Upper lobe of left lung (tissue), 4 donors: ENCODE measurements at regions not wholly inside any gene's neighbourhood (a gene's known extent, or its start where the extent isn't known, plus 50 kb on each side); places are given as distances from the start of the nearest gene placed in this dataset.

Experiments used
- CTCF ChIP-seq, 6 experiments: fragments of 450-650 bp in 4 of 6; fragments of 200-600 bp in 2 of 6; sonication (generic) in 2 of 6; IDR thresholded peaks; one replicate each; pipeline ENCODE4 v1.5.1; 2016 to 2019; ENCODE audit warnings: antibody characterized with exemption in 6 of 6
- EP300 ChIP-seq, 4 donors: sonication (generic); formaldehyde crosslinking; IDR thresholded peaks; one replicate each; pipeline ENCODE4 v1.5.1; 2017; ENCODE audit warnings: antibody characterized with exemption in 4 of 4, control low read depth in 2 of 4
- POLR2A ChIP-seq, 4 donors: fragments of 450-650 bp; IDR thresholded peaks; one replicate each; pipeline ENCODE4 v1.5.1; 2016 to 2017; ENCODE audit warnings: antibody characterized with exemption in 4 of 4, mild to moderate bottlenecking in 2 of 4
- POLR2AphosphoS5 ChIP-seq, 2 donors: sonication (generic); formaldehyde crosslinking; IDR thresholded peaks; one replicate each; pipeline ENCODE4 v1.5.1; 2017; ENCODE audit warnings: antibody characterized with exemption in 2 of 2

- TF ChIP-seq CTCF (IDR thresholded peaks at IDR 0.05) (no peak), POLR2A (IDR thresholded peaks at IDR 0.05) (no peak), POLR2AphosphoS5 (IDR thresholded peaks at IDR 0.05) (no peak), EP300 (IDR thresholded peaks at IDR 0.05) (no peak)
These were observed 399.2 kb downstream of the VRK1 start for GRCh38 chr14:97196336-97196735.
